ENCODE measurements at regions not wholly inside any gene's neighbourhood (a gene's known extent, or its start where the extent isn't known, plus 50 kb on each side); places are given as distances from the start of the nearest gene placed in this dataset.

- DNase-seq (ENCODE audit: low spot score) (no peak), ATAC-seq (ENCODE audit: insufficient number of reproducible peaks, low FRiP score, low read depth) (no peak)
- H3K27ac ChIP-seq, result no peak overlapping the region
- H3K9me3 ChIP-seq, result no peaks in the 10 kb centered on the region
- H3K27me3 ChIP-seq (replicated peaks; ENCODE audit: insufficient read depth), result no peaks in the 10 kb centered on the region
- TF ChIP-seq CTCF (IDR thresholded peaks at IDR 0.05), result no peak
- no peak overlapping the region for H3K4me3 ChIP-seq
- H3K36me3 ChIP-seq, result no peaks in the 10 kb centered on the region
- H3K4me1 ChIP-seq (ENCODE audit: control insufficient read depth in 1 of 2, low read depth in 2 of 2), result no peaks in the 10 kb centered on the region
Observed at GRCh38 chr16:56068816-56069215, 122.5 kb upstream of the GNAO1 start.

- Histone ChIP-seq H3K4me3 (no peak overlapping the region), H3K4me1 (ENCODE audit: control insufficient read depth in 1 of 2, low read depth in 2 of 2) (no peaks in the 10 kb centered on the region), H3K27ac (no peak overlapping the region), H3K9me3 (no peaks in the 10 kb centered on the region), H3K36me3 (no peaks in the 10 kb centered on the region), H3K27me3 (replicated peaks; ENCODE audit: insufficient read depth) (no peaks in the 10 kb centered on the region)
- no peak for TF ChIP-seq CTCF (IDR thresholded peaks at IDR 0.05)
- DNase-seq (ENCODE audit: low spot score) (no peak), ATAC-seq (ENCODE audit: insufficient number of reproducible peaks, low FRiP score, low read depth) (no peak)
Observed at GRCh38 chr16:56068314-56068713, 123.0 kb upstream of the GNAO1 start.

GRCh38 chr16:56067406-56067805 lies 123.9 kb upstream of the GNAO1 start:
- Histone ChIP-seq H3K36me3 (no peaks in the 10 kb centered on the region), H3K9me3 (no peaks in the 10 kb centered on the region), H3K27me3 (replicated peaks; ENCODE audit: insufficient read depth) (no peaks in the 10 kb centered on the region), H3K4me1 (ENCODE audit: control insufficient read depth in 1 of 2, low read depth in 2 of 2) (no peaks in the 10 kb centered on the region), H3K27ac (no peak overlapping the region), H3K4me3 (no peak overlapping the region)
- ATAC-seq (ENCODE audit: insufficient number of reproducible peaks, low FRiP score, low read depth) (no peak), DNase-seq (ENCODE audit: low spot score) (no peak)
- no peak for TF ChIP-seq CTCF (IDR thresholded peaks at IDR 0.05)

GRCh38 chr16:56066617-56067016 lies 124.7 kb upstream of the GNAO1 start:
- no peak for ATAC-seq (ENCODE audit: insufficient number of reproducible peaks, low FRiP score, low read depth)
- DNase-seq (ENCODE audit: low spot score), result no peak
- Histone ChIP-seq H3K27me3 (replicated peaks; ENCODE audit: insufficient read depth) (no peaks in the 10 kb centered on the region), H3K9me3 (no peaks in the 10 kb centered on the region), H3K27ac (no peak overlapping the region), H3K4me3 (no peak overlapping the region), H3K36me3 (no peaks in the 10 kb centered on the region), H3K4me1 (ENCODE audit: control insufficient read depth in 1 of 2, low read depth in 2 of 2) (no peaks in the 10 kb centered on the region)
- TF ChIP-seq CTCF (IDR thresholded peaks at IDR 0.05), result no peak

GRCh38 chr16:56063111-56063510 lies 128.2 kb upstream of the GNAO1 start:
- Histone ChIP-seq H3K4me1 (ENCODE audit: control insufficient read depth in 1 of 2, low read depth in 2 of 2) (no peaks in the 10 kb centered on the region), H3K36me3 (no peaks in the 10 kb centered on the region), H3K27ac (no peak overlapping the region), H3K9me3 (no peaks in the 10 kb centered on the region), H3K27me3 (replicated peaks; ENCODE audit: insufficient read depth) (no peaks in the 10 kb centered on the region), H3K4me3 (no peak overlapping the region)
- no peak for ATAC-seq (ENCODE audit: insufficient number of reproducible peaks, low FRiP score, low read depth)
- no peak for DNase-seq (ENCODE audit: low spot score)
- no peak for TF ChIP-seq CTCF (IDR thresholded peaks at IDR 0.05)
